Esophagus (tissue), 2 donors: ENCODE measurements at regions not wholly inside any gene's neighbourhood (a gene's known extent, or its start where the extent isn't known, plus 50 kb on each side); places are given as distances from the start of the nearest gene placed in this dataset.

Experiments used
- H3K27ac ChIP-seq, 2 donors: one replicate each; pipeline ENCODE4 v1.5.1; 2013; ENCODE audit warnings: low read depth in 2 of 2, mild to moderate bottlenecking in 2 of 2, inconsistent platforms in 1 of 2, low read length in 1 of 2, moderate library complexity in 1 of 2
- H3K27me3 ChIP-seq, 2 donors: one replicate each; pipeline ENCODE4 v1.6.1; 2013; ENCODE audit warnings: low read length in 2 of 2, control low read depth in 1 of 2, mild to moderate bottlenecking in 1 of 2; ENCODE audit not compliant: insufficient read depth in 2 of 2, control insufficient read depth in 1 of 2
- H3K36me3 ChIP-seq, 2 donors: one replicate each; pipeline ENCODE4 v1.6.1; 2013; ENCODE audit warnings: low read length in 1 of 2; ENCODE audit not compliant: control insufficient read depth in 2 of 2, insufficient read depth in 2 of 2
- H3K4me1 ChIP-seq, 2 donors: one replicate each; pipeline ENCODE4 v1.6.1; 2013; ENCODE audit warnings: low read length in 1 of 2; ENCODE audit not compliant: control insufficient read depth in 2 of 2, insufficient read depth in 2 of 2
- H3K4me3 ChIP-seq, 2 donors: one replicate each; pipeline ENCODE4 v1.5.1; 2013; ENCODE audit warnings: low read length in 2 of 2, mild to moderate bottlenecking in 2 of 2, low read depth in 1 of 2, moderate library complexity in 1 of 2
- H3K9me3 ChIP-seq, 2 donors: one replicate each; pipeline ENCODE4 v1.6.1; 2013; ENCODE audit warnings: mild to moderate bottlenecking in 2 of 2, low read depth in 1 of 2, low read length in 1 of 2, moderate library complexity in 1 of 2; ENCODE audit not compliant: control insufficient read depth in 2 of 2, insufficient read depth in 1 of 2
- WGBS, 2 donors: extraction: QIAGEN DNeasy Blood & Tissue Kit; methylation state at CpG; one replicate each; pipeline ENCODE4 v1.1.7; 2013; 5-methylcytosine and 5-hydroxymethylcytosine counted together
- donor health status: healthy with polysubstance abuse.
- donor health status: Bipolar disorder and iron deficiency.

GRCh38 chr15:66899555-66900350 is 165.6 kb upstream of the SMAD3 start:
- no peak overlapping the region for H3K4me3 ChIP-seq
- H3K27me3 ChIP-seq, result no peaks in the 10 kb centered on the region
- 84 to 85% methylated on average over 9 of the region's 9 CpGs for WGBS, 2 donors
- H3K4me1 ChIP-seq, result peaks cover 0 to 2% of the 10 kb centered on the region in 2 donors
- no peaks in the 10 kb centered on the region for H3K36me3 ChIP-seq
- no peaks in the 10 kb centered on the region for H3K9me3 ChIP-seq
- no peak overlapping the region for H3K27ac ChIP-seq

- Histone ChIP-seq H3K9me3 (no peaks in the 10 kb centered on the region), H3K4me3 (no peak overlapping the region), H3K4me1 (peaks cover 0 to 2% of the 10 kb centered on the region in 2 donors), H3K27me3 (no peaks in the 10 kb centered on the region), H3K27ac (no peak overlapping the region), H3K36me3 (no peaks in the 10 kb centered on the region)
- 88 to 90% methylated on average over 14 of the region's 14 CpGs for WGBS, 2 donors
Measured at GRCh38 chr15:66900586-66901310, 164.7 kb upstream of the SMAD3 start.

- Histone ChIP-seq H3K9me3 (no peaks in the 10 kb centered on the region), H3K36me3 (no peaks in the 10 kb centered on the region), H3K27ac (no peak overlapping the region), H3K4me3 (no peak overlapping the region), H3K4me1 (peaks cover 0 to 2% of the 10 kb centered on the region in 2 donors), H3K27me3 (no peaks in the 10 kb centered on the region)
- 91% methylated on average over 6 of the region's 6 CpGs for WGBS, 2 donors
Measured at GRCh38 chr15:66901336-66902100, 163.9 kb upstream of the SMAD3 start.

GRCh38 chr15:66905185-66905584 is 160.2 kb upstream of the SMAD3 start:
- Histone ChIP-seq H3K27ac (no peak overlapping the region), H3K36me3 (no peaks in the 10 kb centered on the region), H3K4me3 (no peak overlapping the region), H3K4me1 (peaks cover 0 to 2% of the 10 kb centered on the region in 2 donors), H3K9me3 (no peaks in the 10 kb centered on the region), H3K27me3 (no peaks in the 10 kb centered on the region)
- 97 to 100% methylated on average over 2 of the region's 2 CpGs for WGBS, 2 donors

- 96 to 97% methylated on average over 2 of the region's 2 CpGs for WGBS, 2 donors
- Histone ChIP-seq H3K27ac (no peak overlapping the region), H3K36me3 (no peaks in the 10 kb centered on the region), H3K4me1 (peaks cover 0 to 2% of the 10 kb centered on the region in 2 donors), H3K27me3 (no peaks in the 10 kb centered on the region), H3K4me3 (no peak overlapping the region), H3K9me3 (no peaks in the 10 kb centered on the region)
Measured at GRCh38 chr15:66905954-66906353, 159.4 kb upstream of the SMAD3 start.

- H3K4me3 ChIP-seq, result no peak overlapping the region
- H3K27ac ChIP-seq, result no peak overlapping the region
- peaks cover 0 to 2% of the 10 kb centered on the region in 2 donors for H3K4me1 ChIP-seq
- H3K36me3 ChIP-seq, result no peaks in the 10 kb centered on the region
- no peaks in the 10 kb centered on the region for H3K27me3 ChIP-seq
- WGBS, 2 donors, result 87 to 93% methylated on average over 18 of the region's 18 CpGs
- no peaks in the 10 kb centered on the region for H3K9me3 ChIP-seq
Measured at GRCh38 chr15:66906668-66907614, 158.5 kb upstream of the SMAD3 start.

- Histone ChIP-seq H3K27ac (peak overlapping the region in 1 of 2 donors; percentile 40), H3K4me3 (no peak overlapping the region), H3K27me3 (no peaks in the 10 kb centered on the region), H3K36me3 (no peaks in the 10 kb centered on the region), H3K9me3 (no peaks in the 10 kb centered on the region), H3K4me1 (peaks cover 0 to 2% of the 10 kb centered on the region in 2 donors)
- 27 to 41% methylated on average over 9 of the region's 9 CpGs for WGBS, 2 donors
Measured at GRCh38 chr15:66907826-66908743, 157.3 kb upstream of the SMAD3 start.

GRCh38 chr15:66908744-66909095 is 156.7 kb upstream of the SMAD3 start:
- Histone ChIP-seq H3K36me3 (no peaks in the 10 kb centered on the region), H3K27ac (peak overlapping the region in 1 of 2 donors; percentile 64), H3K27me3 (no peaks in the 10 kb centered on the region), H3K4me3 (no peak overlapping the region), H3K4me1 (peaks cover 0 to 2% of the 10 kb centered on the region in 2 donors), H3K9me3 (no peaks in the 10 kb centered on the region)
- 46 to 67% methylated on average over 2 of the region's 2 CpGs for WGBS, 2 donors
